ENCODE measurements at regions not wholly inside any gene's neighbourhood (a gene's known extent, or its start where the extent isn't known, plus 50 kb on each side); places are given as distances from the start of the nearest gene placed in this dataset.
A peak's percentile ranks its signal among the peaks of the same experiment; 100 is the strongest.

DNA sequence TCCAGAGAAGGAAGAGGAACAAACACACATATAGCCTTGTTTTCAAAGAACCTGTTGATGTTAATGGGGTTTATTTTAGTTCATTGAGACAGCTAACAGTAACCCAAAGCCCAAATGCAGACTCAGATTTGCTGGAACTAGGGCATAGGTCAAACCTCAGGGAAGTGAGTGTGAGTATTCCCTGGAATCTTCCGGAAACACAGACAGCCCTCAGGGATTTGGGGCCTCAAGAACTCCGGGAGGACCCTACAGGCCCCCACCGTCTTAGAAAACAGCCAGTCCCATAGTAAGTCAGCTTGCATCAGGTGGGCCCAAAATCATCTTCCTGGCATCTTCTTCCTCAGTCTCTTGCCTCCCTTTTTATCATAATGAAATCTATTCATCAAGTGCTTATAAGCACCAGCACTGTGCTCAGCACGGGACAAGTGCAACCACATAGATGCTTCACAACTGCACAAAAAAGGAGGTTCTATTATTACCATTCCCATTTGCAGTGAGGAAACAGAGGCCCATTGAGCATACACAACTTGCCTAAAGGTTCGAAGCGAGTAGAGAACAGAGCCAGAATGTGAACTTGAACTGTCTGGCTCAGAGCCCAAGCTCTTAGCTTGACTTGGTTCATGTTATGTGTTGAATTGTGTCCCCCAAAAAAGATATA, 50.2 kb upstream of the BCL11A start:
- no peak for DNase-seq

DNA sequence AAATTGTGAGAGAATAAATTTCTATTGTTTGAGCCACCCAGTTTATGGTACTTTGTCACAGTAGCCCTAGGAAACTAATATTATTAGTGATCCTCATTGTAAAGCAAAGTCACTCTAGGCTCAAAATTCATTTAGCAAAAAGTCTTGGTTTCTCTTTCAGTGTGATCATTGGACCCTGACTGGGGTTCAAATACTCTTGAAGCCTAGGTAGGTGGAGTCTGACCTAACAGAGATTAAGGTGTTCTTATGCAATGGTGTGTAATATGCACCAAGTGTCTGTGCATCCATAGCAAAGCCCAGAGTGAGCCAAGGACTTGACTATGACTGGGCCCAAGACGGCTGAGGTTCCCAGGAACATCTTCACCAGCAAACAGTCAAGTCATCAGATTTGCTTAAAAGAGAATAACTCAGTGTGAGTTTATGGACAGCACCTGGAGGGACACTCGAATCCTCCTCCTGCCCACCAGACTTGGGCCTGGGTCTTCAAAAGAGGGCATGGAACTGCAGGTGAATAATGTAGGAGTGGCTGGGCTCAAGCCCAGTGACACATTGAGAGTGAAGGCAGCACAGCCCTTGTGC, 51.1 kb upstream of the BCL11A start:
- DNase-seq, result no peak

DNA sequence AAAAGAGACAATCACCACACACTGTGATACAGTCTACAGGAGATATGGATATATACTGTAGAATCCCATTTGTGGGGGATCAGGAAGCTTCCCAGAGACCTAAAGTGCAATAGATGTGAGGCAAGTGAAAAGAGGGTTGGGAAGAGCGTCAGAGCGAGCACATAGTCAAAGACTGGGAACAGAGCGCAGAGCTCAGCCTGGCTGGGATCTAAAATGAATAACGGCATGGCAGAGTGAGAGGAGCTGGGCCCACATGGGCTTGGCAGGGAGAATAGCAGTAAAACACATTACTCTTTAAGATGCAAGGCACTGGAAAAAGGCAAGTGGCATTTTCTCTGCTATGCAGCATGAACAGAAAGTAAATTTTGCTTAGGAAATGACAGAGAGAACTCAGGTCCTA, 52.4 kb upstream of the BCL11A start:
- no peak for DNase-seq

DNA sequence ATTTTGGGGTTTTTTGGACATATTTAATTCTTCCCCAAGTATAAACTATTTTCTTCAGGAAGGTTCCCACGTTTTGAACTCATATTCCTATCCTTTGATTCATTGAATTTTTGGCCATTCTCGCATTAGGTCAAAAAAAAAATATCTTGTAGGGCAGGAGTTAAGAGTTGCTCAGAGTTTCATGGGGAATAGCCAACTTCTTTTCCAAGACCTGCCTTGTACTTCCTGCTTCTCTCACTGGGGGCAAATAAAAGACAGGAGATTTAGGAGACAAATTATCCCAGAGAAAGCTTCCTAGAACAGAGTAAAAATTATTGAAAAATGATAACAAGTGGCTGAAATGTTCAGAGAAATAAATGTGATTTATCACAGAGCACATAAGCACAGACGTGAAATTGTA, 55.2 kb upstream of the BCL11A start:
- no peak for DNase-seq

DNA sequence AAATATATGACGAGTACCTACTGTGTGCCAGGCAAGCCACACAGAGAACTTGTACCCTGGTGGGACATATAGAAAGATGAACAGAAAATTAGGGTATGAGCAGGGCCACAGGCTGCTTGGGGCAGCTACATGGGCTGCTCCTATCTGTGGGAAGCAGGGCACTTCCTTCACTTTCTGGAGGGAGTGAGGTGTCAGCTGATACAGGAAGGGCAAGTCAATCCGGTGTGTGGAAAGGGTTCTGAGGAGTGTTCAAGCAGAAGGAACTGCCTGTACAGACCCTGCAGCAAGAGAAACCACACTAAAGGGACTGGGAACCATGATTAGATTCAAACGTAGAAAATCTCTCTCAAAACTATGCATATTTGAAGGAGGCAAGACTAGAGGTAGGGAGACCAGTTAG, 58.6 kb upstream of the BCL11A start:
- DNase-seq, result no peak

DNA sequence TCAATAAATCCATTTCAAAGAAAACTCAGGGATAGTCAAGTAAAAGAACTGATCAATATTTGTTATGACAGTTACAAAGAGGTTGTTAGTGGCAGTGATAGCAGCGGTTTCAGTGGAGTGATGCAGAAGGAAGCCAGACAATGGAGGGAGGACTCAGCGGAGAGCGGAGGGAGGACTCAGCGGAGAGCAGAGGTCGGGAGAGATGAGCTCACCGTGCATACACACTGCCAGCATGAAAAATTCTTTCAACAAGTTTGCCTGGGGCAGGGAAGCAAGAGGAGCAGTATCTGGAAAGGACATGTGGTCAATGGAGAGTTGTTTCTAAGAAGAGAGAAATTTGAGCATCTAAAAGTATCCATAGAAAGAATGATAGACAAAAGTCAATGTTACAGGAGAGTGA, 60.9 kb upstream of the BCL11A start:
- DNase-seq, result no peak

DNA sequence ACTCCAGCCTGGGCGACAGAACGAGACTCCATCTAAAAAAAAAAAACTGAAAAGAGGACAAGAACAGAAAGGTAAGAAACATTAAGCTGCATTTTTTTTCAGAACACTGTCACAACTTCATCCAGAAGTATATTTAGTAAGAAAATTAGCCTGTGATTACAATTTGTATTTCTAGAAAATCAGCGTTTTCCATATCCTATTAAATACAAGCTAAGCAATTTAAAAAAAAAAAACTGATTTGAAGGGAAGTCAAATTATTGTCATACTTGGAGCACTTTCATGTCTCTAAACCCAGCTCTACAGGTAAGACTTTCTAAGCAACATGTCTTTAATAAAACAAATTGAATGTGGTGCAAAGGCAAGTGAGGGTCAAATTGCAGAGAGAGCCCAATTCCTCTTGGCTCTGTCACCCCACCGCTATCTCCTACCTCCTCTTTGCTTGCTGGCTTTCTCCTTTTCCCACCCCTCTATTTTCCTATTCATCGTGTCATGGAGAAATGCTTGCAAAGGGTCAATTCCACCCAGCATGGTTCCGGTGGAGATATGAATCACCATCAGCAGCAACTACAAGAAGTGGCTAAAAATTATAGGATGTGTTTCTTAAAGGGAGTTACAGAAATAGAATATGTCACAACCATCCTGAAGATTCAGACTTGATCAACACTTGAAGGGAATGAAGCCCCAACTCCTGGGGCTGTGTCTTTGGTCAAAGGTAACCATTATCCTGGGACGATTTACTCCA, 68.4 kb upstream of the BCL11A start:
- DNase-seq, result no peak

DNA sequence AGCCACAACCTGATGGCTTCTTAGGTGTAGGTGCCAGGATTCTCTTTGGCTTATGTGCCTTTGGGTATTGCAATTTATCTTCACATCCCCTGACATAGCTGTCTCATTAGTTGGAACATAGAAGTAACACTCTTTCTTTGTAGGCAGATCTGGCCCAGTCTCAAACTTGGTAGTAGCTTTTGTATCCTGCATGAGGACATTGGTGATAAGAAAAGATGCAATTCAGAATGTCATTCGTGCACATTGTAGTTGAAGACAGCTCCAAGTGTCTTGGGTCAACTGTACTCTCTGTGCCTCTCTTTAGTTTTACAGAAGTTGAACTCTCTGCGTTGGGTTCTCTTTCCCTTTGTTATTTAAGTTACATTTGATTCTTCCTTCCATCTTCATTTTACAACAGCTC, 69.6 kb upstream of the BCL11A start:
- no peak for DNase-seq

DNA sequence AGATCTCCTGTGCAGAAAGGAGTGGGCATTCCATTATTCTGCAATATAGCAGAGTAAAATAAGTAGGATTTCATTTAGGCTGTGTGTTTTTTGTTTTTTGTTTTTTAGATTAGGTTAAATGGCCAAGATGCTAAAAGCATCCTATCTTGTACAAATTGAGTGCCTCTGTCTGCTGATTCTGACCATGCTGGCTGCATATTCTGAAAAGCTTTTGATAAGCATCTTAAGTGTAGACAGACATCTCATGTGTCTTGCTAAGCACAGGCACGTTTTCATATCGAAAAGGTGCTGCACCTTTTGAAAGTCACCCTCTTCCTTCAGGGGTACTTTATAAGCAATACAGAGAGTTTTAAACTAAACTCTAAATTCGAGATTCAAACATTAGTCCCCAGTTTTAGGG, 74.0 kb upstream of the BCL11A start:
- no peak for DNase-seq

DNA sequence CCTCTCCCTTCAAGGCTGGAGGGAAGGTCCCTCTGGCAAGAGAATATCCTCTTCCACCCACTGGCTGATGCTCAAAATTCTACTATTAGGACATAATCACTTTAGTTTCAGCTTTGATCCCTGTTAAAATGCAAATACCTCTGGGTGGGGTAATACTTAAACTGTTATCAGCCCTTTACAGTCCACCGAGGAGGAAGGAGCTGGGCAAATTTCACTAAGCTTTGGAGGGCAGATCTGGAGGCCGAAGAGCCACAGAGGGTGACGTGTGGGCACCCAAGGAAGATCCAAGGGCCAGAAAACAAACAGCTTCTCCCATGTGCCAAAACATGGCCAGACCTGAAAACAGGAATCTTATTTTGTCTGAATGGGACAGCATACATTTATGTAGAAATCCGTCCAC, 74.6 kb upstream of the BCL11A start:
- no peak for DNase-seq

DNA sequence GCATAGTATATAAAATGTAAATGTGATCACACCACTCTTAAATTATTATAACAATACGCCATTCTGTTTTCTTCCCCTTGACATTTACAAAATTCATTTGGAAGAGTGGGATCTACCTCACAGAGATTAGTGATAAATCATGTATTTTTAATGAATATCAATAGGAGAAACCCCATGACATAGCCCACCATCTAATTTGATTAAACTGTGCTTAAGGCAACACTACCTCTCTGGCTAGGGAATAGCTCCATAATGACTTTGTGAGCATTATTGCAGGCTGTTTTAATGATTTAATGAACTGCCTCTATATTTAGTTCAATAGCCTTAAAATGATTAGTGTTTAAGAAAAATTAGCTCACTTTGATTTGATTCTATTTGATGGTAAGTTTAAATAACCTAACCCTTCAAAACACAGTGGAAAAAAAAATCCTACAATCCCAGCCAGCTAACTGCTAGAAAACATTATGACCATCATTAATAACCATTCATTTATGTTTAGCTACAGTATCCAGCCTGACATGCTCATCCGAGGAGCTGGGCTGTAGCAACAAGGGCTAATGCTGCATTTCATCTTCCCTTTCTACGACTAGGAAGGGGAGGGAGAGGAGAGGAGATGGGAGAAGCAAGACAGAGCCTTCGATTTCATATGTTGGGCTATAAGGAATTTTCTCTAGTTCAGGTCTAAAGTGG, 75.3 kb upstream of the BCL11A start:
- DNase-seq, result no peak

DNA sequence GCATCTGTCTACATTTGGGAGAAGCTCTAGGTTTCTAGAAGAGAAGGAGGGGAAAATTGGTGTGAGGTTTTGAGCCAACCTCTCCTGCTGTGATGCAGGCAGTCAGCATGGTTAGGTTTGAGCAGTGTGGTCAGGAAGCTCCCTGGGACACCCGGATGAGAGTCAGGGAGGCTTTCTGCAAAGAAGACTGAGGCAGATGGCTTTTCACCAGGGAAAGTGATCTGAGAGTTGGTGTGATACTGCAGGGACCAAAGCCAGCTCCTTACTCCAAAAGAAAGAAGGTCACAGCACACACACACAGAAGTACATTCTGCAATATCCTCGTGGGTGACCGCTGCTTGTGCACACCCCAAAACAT, 75.8 kb upstream of the BCL11A start:
- DNase-seq, result no peak

DNA sequence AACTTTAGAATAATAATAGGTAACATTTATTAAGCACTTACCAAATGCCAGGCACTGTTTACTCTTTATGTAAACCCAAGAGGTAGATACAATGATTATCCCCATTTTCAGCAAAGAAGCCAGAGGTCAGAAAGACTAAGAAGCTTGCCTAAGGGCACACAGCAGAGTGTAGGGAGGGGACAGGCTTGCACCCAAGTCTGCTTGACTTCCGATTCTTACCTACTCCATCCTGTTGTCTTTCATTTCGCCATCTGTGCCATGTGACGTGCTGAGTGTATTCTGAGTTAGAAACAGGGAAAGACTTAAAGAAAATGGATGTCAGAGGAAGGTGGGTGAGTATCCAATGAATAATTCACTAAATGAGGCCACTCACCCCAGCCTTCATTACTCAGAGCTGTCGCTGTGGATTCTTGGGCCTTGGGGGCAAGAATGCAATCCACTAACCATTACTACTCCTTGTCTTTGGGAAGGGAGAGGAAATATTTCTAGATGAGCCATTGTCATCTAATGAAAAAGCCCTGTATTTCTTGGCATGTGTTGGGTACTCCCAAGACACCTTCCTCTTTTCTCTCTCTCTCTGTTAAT, 76.4 kb upstream of the BCL11A start:
- no peak for DNase-seq

DNA sequence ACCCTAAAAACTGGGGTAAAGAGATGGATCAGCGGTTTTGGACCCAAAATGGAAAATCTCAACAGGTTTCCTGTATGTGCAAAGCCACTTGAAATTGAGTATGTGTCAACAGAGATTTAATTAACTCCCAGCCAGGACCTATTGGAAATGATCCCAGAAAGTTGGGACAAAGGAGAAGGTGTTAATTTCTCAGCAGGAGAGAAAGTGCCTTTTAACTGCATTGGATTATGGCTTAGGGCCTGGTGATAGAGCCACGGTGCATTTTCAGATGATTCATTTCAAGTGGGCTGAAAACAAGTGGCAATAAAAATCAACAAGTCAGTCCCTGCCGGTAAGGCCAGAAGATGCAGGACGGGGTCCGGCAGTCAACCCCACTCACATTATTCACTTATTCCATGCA, 80.2 kb upstream of the BCL11A start:
- DNase-seq, result peak; percentile 59

DNA sequence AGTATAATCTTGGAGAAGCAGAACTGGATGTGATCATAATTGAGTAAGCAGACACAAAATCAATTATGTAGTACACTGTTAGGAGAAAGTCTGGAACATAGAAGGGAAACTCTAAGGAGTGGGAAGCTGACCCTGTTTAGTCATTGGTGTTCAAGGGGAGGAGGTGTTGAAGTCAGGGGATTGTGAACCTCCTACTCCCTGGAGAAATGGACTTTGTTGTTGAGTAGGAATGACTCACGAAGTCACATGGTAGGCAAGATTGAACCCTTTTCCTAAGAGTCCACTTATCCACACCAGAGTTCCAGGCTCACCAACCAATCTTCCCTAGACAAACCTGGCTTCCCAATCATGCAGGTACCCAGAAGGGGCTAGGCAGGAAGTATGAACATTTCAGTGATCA, 81.0 kb upstream of the BCL11A start:
- DNase-seq, result no peak

DNA sequence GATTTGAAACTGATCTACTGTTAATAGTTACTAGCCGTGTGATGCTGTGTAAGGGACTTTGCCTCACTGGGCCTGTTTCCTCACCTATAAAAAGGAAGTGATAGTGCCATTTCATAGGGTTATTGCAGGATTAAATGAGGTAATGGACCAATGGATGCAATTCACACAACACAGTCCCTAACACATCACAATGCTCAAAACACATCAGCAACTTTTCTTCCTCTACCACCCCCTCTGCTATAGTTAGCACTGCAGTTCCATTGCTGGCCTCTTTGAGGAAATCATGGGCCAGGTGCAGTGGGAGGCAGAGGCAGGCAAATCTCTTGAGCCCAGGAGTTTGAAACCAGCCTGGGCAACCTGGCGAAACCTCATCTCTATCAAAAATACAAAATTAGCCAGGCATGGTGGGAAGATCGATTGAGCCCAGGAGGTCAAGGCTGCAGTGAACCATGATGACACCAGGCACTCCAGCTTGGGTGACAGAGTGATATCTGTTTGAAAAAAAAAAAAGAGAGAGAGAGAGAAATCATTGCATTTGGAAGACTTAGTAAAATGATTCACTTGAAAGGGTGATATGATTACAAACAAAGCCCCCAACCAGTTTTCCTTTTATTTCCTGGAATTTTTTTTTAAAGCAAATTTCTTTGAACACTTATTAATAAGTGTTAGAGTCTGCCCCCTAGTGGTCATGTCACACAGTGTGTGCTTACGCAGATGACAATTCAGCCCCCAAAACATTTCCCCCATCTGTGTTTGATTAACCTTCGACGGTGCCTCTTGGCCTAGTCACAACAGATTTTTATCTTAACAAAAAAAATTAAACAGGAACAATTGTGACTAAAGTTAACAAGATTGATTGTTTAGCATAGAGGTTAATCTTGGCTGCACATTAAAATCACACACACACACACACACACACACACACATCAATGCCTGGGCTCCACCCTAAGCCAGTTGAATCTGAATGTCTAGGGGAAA, 88.6 kb upstream of the BCL11A start:
- no peak for DNase-seq

DNA sequence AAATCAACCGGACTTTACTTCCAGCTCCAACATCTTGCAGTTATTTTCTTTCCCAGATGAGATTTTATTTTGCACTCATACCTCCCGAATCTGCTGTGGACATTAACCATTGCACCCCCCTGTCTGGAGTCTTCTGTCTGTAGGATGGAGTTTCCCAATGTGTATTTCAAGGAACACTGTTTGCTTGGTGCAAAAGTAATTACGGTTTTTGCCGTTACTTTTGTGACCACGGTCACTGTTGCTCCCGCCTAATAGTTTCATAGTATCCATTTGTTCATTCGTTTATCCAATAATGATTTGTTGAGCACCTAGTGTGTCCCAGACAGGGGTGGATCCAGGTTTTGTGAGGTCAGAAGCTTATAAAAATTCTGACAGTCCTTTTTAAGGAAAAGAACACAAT, 90.3 kb upstream of the BCL11A start:
- DNase-seq, result no peak

DNA sequence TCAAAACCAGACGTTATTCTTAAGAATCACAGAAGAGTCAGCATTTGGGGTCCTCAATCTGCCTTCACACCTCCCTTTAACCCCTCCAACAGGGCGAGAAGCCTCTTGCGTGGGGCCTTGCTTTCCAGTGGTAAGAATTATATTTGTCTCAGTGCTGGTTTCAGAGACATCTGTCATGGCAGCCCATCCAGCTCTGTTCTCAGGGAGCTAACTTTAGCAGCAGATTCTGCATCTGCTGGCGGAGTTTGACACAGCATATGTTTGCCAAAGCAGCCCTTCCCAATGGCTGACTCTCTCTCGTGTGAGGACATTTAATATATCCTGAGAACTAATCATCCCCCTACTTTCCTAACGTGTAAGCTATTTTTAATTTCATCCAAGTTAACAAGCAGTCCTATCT, 91.5 kb upstream of the BCL11A start:
- no peak for DNase-seq

DNA sequence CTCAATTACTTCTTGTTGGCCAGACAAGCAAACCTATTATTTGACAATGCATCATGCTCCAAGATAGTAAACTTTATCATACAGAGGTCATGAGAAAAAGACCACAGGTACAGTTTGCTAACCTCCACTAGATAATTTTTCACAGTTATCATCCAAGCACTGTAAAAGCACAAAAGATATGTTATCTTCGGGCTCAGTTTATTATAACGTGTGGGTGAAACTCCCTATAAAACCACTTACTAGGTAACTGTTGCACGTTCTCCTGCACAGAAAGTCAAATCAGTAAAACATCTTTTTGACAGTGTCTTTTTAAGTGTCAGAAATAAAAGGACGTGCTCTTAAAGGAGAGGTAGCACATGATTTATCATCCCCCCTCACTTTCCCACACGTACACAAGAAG, 94.7 kb upstream of the BCL11A start:
- DNase-seq, result no peak

DNA sequence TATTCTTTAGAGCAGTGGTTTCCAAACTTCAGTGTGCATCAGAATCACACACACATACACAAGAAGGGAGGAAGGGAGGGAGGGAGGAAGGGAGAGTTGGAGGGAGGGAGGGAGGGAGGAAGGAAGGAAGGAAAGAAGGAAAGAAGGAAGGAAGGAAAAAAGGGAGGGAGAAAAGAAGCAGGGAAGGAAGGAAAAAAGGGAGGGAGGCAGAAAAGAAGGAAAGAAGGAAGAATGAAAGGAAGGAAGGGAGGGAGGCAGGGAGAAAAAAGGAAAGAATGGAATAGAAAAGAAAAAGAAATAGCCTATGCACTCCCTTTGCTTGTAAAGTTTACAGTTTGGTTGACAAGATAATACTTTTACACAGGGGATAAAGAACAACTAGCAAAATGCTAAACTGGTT, 96.3 kb upstream of the BCL11A start:
- no peak for DNase-seq

DNA sequence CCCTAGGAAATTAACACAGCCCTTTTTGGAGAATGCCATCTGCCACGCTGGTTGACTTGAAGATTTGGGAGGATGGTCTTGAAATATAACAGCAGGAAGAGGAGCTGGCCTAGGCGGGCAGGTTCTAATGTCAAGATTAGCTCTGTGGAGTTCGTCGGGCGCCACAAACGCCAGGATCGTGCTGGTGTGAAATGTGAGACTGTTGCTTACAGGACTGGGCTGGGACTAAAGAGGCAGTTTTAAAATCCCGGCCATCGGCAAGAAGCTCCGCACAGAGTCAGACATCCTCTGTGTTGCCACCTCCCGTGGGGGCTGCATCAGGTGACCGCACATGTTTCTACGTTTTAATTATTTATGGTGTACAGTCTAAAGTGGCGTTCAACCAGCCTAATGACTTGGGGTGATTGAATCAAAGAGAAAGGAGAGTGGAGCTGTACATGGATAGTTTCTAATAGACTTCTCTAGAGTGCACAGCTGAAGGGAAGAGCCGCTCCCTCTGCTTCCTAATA, 99.4 kb upstream of the BCL11A start:
- DNase-seq, result peak; percentile 54

DNA sequence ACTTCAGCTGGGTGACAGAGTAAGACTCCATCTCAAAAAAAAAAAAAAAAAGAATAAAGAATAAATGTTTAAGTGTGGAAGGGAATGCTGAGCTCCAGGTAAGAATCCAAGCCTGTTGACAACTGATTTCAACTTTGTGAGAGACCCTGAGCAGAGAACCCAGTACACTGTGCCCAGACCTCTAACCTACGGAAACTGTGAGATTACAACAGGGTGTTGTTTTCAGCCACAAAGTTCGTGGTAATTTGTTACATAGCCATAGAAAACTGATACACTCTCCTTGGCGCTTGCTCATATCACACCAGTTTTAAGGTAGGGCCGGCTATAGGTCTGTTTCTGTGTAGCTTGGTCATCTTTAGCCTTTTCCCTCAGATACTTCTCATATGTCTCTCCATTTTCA, 98.4 kb upstream of the PAPOLG start:
- DNase-seq, result no peak

Measured in DMS79 treated with DMSO at 0.1 percent for 48 hours (cell line).